ENCODE measurements at regions not wholly inside any gene's neighbourhood (a gene's known extent, or its start where the extent isn't known, plus 50 kb on each side); places are given as distances from the start of the nearest gene placed in this dataset.
"Not testable (repeated sequence)": the region's sequence is repeated elsewhere in the genome, so short reads cannot be mapped to it uniquely, and the experiment has no call there.

DNA sequence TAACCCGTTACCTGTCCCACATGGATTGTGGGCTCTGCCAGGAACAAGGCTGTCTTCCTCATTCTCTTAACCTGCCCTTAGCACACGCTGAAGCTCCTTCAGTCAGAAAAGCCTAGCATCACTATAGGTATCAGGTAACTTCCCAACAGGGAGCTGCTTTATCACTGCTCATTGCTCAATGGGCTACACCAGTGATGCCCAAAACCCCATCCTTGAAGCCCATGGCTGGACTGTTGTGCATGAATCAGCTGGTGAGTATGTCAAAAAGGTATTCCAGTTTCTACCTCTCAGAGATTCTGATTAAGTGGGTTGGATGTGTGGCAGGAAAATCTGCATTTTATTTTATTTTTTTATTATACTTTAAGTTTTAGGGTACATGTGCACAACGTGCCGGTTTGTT is 362.2 kb downstream of the LRATD1 start:
- TF ChIP-seq ZFP3 (CRISPR knock-in tag; IDR thresholded peaks at IDR 0.05) (no peak), TOX (CRISPR knock-in tag; IDR thresholded peaks at IDR 0.05; ENCODE audit: borderline replicate concordance) (no peak), SNAI2 (CRISPR knock-in tag; IDR thresholded peaks at IDR 0.05) (no peak), BACH2 (CRISPR knock-in tag; IDR thresholded peaks at IDR 0.05; ENCODE audit: borderline replicate concordance) (no peak), ARNTL (CRISPR knock-in tag; IDR thresholded peaks at IDR 0.05; ENCODE audit: borderline replicate concordance, low read depth) (no peak), ZC3H10 (CRISPR knock-in tag; IDR thresholded peaks at IDR 0.05) (no peak), ISL1 (CRISPR knock-in tag; IDR thresholded peaks at IDR 0.05) (no peak), PPARA (CRISPR knock-in tag; IDR thresholded peaks at IDR 0.05; ENCODE audit: borderline replicate concordance) (no peak), GLIS3 (CRISPR knock-in tag; IDR thresholded peaks at IDR 0.05) (no peak), ZNF8 (CRISPR knock-in tag; IDR thresholded peaks at IDR 0.05) (no peak)
- TF ChIP-seq, protein P1, sequence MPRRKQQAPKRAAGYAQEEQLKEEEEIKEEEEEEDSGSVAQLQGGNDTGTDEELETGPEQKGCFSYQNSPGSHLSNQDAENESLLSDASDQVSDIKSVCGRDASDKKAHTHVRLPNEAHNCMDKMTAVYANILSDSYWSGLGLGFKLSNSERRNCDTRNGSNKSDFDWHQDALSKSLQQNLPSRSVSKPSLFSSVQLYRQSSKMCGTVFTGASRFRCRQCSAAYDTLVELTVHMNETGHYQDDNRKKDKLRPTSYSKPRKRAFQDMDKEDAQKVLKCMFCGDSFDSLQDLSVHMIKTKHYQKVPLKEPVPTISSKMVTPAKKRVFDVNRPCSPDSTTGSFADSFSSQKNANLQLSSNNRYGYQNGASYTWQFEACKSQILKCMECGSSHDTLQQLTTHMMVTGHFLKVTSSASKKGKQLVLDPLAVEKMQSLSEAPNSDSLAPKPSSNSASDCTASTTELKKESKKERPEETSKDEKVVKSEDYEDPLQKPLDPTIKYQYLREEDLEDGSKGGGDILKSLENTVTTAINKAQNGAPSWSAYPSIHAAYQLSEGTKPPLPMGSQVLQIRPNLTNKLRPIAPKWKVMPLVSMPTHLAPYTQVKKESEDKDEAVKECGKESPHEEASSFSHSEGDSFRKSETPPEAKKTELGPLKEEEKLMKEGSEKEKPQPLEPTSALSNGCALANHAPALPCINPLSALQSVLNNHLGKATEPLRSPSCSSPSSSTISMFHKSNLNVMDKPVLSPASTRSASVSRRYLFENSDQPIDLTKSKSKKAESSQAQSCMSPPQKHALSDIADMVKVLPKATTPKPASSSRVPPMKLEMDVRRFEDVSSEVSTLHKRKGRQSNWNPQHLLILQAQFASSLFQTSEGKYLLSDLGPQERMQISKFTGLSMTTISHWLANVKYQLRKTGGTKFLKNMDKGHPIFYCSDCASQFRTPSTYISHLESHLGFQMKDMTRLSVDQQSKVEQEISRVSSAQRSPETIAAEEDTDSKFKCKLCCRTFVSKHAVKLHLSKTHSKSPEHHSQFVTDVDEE (CRISPR knock-in tag; IDR thresholded peaks at IDR 0.05), result no peak
- TF ChIP-seq, protein P2, sequence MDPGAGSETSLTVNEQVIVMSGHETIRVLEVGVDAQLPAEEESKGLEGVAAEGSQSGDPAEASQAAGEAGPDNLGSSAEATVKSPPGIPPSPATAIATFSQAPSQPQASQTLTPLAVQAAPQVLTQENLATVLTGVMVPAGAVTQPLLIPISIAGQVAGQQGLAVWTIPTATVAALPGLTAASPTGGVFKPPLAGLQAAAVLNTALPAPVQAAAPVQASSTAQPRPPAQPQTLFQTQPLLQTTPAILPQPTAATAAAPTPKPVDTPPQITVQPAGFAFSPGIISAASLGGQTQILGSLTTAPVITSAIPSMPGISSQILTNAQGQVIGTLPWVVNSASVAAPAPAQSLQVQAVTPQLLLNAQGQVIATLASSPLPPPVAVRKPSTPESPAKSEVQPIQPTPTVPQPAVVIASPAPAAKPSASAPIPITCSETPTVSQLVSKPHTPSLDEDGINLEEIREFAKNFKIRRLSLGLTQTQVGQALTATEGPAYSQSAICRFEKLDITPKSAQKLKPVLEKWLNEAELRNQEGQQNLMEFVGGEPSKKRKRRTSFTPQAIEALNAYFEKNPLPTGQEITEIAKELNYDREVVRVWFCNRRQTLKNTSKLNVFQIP (CRISPR knock-in tag; IDR thresholded peaks at IDR 0.05; ENCODE audit: borderline replicate concordance, low read depth), result no peak
- TF ChIP-seq, protein P3, sequence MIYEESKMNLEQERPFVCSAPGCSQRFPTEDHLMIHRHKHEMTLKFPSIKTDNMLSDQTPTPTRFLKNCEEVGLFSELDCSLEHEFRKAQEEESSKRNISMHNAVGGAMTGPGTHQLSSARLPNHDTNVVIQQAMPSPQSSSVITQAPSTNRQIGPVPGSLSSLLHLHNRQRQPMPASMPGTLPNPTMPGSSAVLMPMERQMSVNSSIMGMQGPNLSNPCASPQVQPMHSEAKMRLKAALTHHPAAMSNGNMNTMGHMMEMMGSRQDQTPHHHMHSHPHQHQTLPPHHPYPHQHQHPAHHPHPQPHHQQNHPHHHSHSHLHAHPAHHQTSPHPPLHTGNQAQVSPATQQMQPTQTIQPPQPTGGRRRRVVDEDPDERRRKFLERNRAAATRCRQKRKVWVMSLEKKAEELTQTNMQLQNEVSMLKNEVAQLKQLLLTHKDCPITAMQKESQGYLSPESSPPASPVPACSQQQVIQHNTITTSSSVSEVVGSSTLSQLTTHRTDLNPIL (CRISPR knock-in tag; IDR thresholded peaks at IDR 0.05; ENCODE audit: low read depth), result no peak

DNA sequence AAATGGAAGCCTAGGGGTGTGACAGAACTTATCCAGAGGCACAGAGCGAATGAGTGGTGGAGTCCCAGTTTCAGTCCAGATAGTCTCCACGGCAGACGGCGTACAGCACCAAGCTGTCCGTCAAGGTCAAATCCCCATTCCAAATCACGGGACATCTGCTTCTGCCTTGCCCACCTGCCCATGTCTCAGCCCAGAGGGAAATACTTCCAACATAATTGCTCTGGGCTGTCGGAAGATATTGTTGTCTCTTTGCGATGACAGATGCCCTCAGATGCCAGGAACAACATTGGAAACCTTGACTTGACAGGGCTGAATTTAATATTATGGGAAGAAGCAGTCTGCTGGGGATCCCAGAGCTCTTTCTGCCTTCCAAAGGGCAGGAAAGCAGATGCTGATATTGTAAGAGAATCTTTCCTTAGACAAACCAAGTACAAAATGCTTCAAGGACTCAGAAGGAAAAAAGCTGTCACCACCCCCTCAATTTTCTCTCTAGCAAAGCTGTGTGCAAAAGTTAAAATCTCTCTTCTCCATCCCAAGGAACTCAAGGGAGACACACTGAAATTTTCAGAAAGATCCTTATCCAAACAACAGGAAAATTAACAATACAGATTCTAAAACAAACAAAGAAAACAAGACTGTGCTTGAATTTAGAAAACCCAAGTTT is 364.0 kb downstream of the LRATD1 start:
- no peak for ATAC-seq
- no peak for TF ChIP-seq BACH2 (CRISPR knock-in tag; IDR thresholded peaks at IDR 0.05; ENCODE audit: borderline replicate concordance)
- no peak for TF ChIP-seq GLIS3 (CRISPR knock-in tag; IDR thresholded peaks at IDR 0.05)
- TF ChIP-seq ZNF565 (CRISPR knock-in tag; conservative IDR thresholded peaks at IDR 0.05; ENCODE audit: low read depth), result no peak
- no peak for TF ChIP-seq ARNTL (CRISPR knock-in tag; IDR thresholded peaks at IDR 0.05; ENCODE audit: borderline replicate concordance, low read depth)
- TF ChIP-seq, protein P3 (CRISPR knock-in tag; IDR thresholded peaks at IDR 0.05; ENCODE audit: low read depth), result no peak
- TF ChIP-seq RARB (CRISPR knock-in tag; IDR thresholded peaks at IDR 0.05), result no peak
- no peak for TF ChIP-seq TOX (CRISPR knock-in tag; IDR thresholded peaks at IDR 0.05; ENCODE audit: borderline replicate concordance)

More for the DNA sequence above, 362.2 kb downstream of the LRATD1 start:
- no peak for ATAC-seq

DNA sequence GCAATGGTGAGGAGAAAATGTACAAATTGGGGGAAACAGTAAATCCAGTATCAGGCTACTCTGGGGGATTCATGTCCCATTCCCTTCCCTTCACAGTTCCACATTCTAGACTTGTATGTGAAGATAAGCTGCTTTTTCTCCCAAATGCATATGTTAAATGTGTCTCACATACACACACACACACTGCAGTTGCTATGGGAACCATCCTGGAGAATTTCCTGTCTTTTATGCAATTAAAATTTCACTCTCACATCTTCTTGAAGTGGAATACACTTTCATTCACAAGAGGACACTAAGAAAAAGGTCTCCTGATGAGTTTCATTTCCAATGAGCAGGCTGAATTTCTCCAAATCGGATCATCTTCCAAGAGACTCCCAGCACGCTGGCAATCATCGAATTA is 366.0 kb downstream of the LRATD1 start:
- no peak for ATAC-seq
- TF ChIP-seq, protein P2 (CRISPR knock-in tag; IDR thresholded peaks at IDR 0.05; ENCODE audit: borderline replicate concordance, low read depth), result no peak
- no peak for TF ChIP-seq ZFP3 (CRISPR knock-in tag; IDR thresholded peaks at IDR 0.05)

DNA sequence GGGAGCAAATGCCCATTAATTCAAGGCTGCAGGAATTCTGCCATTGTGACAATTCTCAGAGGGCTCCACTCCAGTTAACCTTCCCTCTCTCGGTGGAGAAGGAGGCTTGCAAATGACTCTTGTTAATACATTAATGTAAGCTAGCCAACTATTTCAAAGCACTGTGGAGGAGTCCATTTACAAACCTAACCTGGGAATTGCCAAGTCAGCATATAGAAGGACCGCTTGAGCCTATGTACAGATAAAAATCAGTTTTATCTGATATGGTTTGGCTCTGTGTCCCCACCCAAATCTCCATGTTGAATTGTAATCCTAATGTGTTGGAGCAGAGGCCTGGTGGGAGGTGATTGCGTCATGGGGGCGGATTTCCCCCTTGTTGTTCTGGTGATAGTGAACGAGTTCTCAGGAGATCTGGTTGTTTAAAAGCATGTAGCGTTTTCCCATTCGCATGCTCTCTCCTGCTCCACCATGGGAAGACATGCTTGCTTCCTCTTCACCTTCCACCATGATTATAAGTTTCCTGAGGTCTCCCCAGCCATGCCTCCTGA is 366.7 kb downstream of the LRATD1 start:
- no peak for TF ChIP-seq ESRRG (CRISPR knock-in tag; IDR thresholded peaks at IDR 0.05)
- TF ChIP-seq BACH2 (CRISPR knock-in tag; IDR thresholded peaks at IDR 0.05; ENCODE audit: borderline replicate concordance), result no peak
- TF ChIP-seq, protein P4, sequence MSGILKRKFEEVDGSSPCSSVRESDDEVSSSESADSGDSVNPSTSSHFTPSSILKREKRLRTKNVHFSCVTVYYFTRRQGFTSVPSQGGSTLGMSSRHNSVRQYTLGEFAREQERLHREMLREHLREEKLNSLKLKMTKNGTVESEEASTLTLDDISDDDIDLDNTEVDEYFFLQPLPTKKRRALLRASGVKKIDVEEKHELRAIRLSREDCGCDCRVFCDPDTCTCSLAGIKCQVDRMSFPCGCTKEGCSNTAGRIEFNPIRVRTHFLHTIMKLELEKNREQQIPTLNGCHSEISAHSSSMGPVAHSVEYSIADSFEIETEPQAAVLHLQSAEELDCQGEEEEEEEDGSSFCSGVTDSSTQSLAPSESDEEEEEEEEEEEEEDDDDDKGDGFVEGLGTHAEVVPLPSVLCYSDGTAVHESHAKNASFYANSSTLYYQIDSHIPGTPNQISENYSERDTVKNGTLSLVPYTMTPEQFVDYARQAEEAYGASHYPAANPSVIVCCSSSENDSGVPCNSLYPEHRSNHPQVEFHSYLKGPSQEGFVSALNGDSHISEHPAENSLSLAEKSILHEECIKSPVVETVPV (CRISPR knock-in tag; IDR thresholded peaks at IDR 0.05), result no peak
- no peak for TF ChIP-seq ARNTL (CRISPR knock-in tag; IDR thresholded peaks at IDR 0.05; ENCODE audit: borderline replicate concordance, low read depth)
- ATAC-seq, result no peak

DNA sequence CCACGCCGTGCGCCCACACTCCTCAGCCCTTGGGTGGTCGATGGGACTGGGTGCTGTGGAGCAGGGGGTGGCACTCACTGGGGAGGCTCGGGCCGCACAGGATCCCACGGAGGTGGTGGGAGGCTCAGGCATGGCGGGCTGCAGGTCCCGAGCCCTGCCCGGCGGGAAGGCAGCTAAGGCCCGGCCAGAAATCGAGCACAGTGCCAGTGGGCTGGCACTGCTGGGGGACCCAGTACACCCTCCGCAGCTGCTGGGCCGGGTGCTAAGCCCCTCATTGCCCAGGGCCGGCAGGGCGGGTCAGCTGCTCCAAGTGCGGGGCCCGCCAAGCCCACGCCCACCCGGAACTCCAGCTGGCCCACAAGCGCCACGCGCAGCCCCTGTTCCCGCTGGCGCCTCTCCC is 370.0 kb downstream of the LRATD1 start:
- ATAC-seq, result not testable (repeated sequence)
